Mucosa of descending colon (tissue), 3 donors: ENCODE measurements at regions not wholly inside any gene's neighbourhood (a gene's known extent, or its start where the extent isn't known, plus 50 kb on each side); places are given as distances from the start of the nearest gene placed in this dataset.

Source experiments
- ATAC-seq: fragments of 200-7000 bp; cut with Tn5 transposase; one replicate; pipeline ENCODE4 v1.9.1; 2020; ENCODE audit warnings: mild to moderate bottlenecking, moderate library complexity
- DNase-seq, 3 donors: peaks; one replicate each; pipeline ENCODE4 v3.0.0-alpha.2; 2020
- H3K36me3 ChIP-seq: fragments of 200-600 bp; one replicate; pipeline ENCODE4 v1.8.0; 2021; ENCODE audit warnings: low read depth, mild to moderate bottlenecking
- H3K4me1 ChIP-seq: fragments of 200-600 bp; one replicate; pipeline ENCODE4 v1.8.0; 2021; ENCODE audit warnings: low read depth, mild to moderate bottlenecking
- H3K4me3 ChIP-seq: fragments of 200-600 bp; one replicate; pipeline ENCODE4 v1.8.0; 2021; ENCODE audit warnings: mild to moderate bottlenecking
- H3K9me3 ChIP-seq: fragments of 200-600 bp; one replicate; pipeline ENCODE4 v1.8.0; 2021; ENCODE audit warnings: mild to moderate bottlenecking
- CTCF ChIP-seq: fragments of 200-600 bp; IDR thresholded peaks from one replicate; pipeline ENCODE4 v1.8.0; 2022; ENCODE audit warnings: antibody characterized with exemption, mild to moderate bottlenecking
- intact Hi-C, 2 donors: fragments of 100-400 bp; cut with DNase I in 1 of 2; cut with micrococcal nuclease in 1 of 2; formaldehyde crosslinking; loops; one replicate each; pipeline versions ENCODE4 v1.11.0 to v1.11.1; 2022; cut with DNase I, micrococcal nuclease
- donor health status: DM: no; HTN: no; CAD: no; lungs with moderate emphysema.
- donor health status: DM: no; HTN: no; CAD: no.
- donor health status: DM: no; HTN: yes; CAD: no.

GRCh38 chr16:51436742-51437141 lies 285.7 kb upstream of the SALL1 start:
- Histone ChIP-seq H3K36me3 (no peaks in the 10 kb centered on the region), H3K9me3 (no peaks in the 10 kb centered on the region), H3K4me3 (no peak overlapping the region), H3K4me1 (no peaks in the 10 kb centered on the region)
- no peak for ATAC-seq
- TF ChIP-seq CTCF = no peak
- intact Hi-C loops = no loop called here
- no peak for DNase-seq

- ATAC-seq (no peak), DNase-seq (no peak)
- Histone ChIP-seq H3K4me1 (no peaks in the 10 kb centered on the region), H3K36me3 (no peaks in the 10 kb centered on the region), H3K9me3 (no peaks in the 10 kb centered on the region), H3K4me3 (no peak overlapping the region)
- intact Hi-C loops = no loop called here
- TF ChIP-seq CTCF = no peak
Measured at GRCh38 chr16:51434567-51435198, 283.6 kb upstream of the SALL1 start.

GRCh38 chr16:51433599-51433998 lies 282.5 kb upstream of the SALL1 start:
- no peak for TF ChIP-seq CTCF
- Histone ChIP-seq H3K36me3 (no peaks in the 10 kb centered on the region), H3K4me3 (no peak overlapping the region), H3K9me3 (no peaks in the 10 kb centered on the region), H3K4me1 (no peaks in the 10 kb centered on the region)
- no peak for DNase-seq
- ATAC-seq = no peak
- intact Hi-C loops = no loop called here

- H3K4me3 ChIP-seq = no peak overlapping the region
- peak; percentile 30 for ATAC-seq
- intact Hi-C loops = no loop called here
- TF ChIP-seq CTCF = no peak
- H3K36me3 ChIP-seq = no peaks in the 10 kb centered on the region
- DNase-seq = peak in 1 of 3 donors; percentile 6
- no peaks in the 10 kb centered on the region for H3K4me1 ChIP-seq
- no peaks in the 10 kb centered on the region for H3K9me3 ChIP-seq
Measured at GRCh38 chr16:51431517-51432241, 280.6 kb upstream of the SALL1 start.

- no peaks in the 10 kb centered on the region for H3K9me3 ChIP-seq
- DNase-seq = no peak
- H3K36me3 ChIP-seq = no peaks in the 10 kb centered on the region
- no peak for TF ChIP-seq CTCF
- intact Hi-C loops = no loop called here
- no peak overlapping the region for H3K4me3 ChIP-seq
- ATAC-seq = no peak
- H3K4me1 ChIP-seq = no peaks in the 10 kb centered on the region
Measured at GRCh38 chr16:51430716-51431369, 279.8 kb upstream of the SALL1 start.
